NT2/D1 (cell line): ENCODE measurements at regions not wholly inside any gene's neighbourhood (a gene's known extent, or its start where the extent isn't known, plus 50 kb on each side); places are given as distances from the start of the nearest gene placed in this dataset.
"Not testable (repeated sequence)": the region's sequence is repeated elsewhere in the genome, so short reads cannot be mapped to it uniquely, and the experiment has no call there.

ENCODE experiments used
- SUZ12 ChIP-seq: IDR thresholded peaks from 2 replicates; pipeline ENCODE4 v1.6.1; 2011; ENCODE audit not compliant: insufficient read length, insufficient read depth; ENCODE audit errors: extremely low read depth
- YY1 ChIP-seq: IDR thresholded peaks from 2 replicates; pipeline ENCODE4 v1.6.1; 2011; ENCODE audit not compliant: insufficient read length, insufficient read depth
- ZNF274 ChIP-seq: IDR thresholded peaks from 2 replicates; pipeline ENCODE4 v1.6.1; 2011; ENCODE audit warnings: mild to moderate bottlenecking, low read depth, low read length

DNA sequence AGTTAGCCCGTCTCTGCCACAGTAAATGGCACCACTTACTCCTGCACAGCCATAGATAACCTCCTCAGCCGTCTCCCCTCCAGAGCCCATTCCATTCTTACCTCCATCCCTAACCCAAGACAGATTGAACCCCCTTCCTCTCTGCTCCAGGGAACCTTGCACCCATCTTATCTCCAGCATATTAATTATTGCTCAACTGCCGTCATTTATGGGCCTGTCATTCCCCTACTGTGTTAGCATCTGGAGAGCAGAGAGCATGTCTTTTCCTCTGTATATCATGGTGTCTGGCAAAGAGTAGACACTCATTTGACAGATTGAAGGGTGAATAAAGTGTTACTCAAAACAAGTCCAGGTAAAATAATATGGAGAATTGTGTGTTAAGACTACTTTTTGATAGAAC lies 270.0 kb downstream of the CEP170 start:
- not testable (repeated sequence) for TF ChIP-seq ZNF274, YY1, SUZ12
